Mucosa of descending colon (tissue), 3 donors: ENCODE measurements at regions not wholly inside any gene's neighbourhood (a gene's known extent, or its start where the extent isn't known, plus 50 kb on each side); places are given as distances from the start of the nearest gene placed in this dataset.

Experiments used
- ATAC-seq: fragments of 200-7000 bp; cut with Tn5 transposase; one replicate; pipeline ENCODE4 v1.9.1; 2020; ENCODE audit warnings: mild to moderate bottlenecking, moderate library complexity
- DNase-seq, 3 donors: peaks; one replicate each; pipeline ENCODE4 v3.0.0-alpha.2; 2020
- H3K36me3 ChIP-seq: fragments of 200-600 bp; one replicate; pipeline ENCODE4 v1.8.0; 2021; ENCODE audit warnings: low read depth, mild to moderate bottlenecking
- H3K4me1 ChIP-seq: fragments of 200-600 bp; one replicate; pipeline ENCODE4 v1.8.0; 2021; ENCODE audit warnings: low read depth, mild to moderate bottlenecking
- H3K4me3 ChIP-seq: fragments of 200-600 bp; one replicate; pipeline ENCODE4 v1.8.0; 2021; ENCODE audit warnings: mild to moderate bottlenecking
- H3K9me3 ChIP-seq: fragments of 200-600 bp; one replicate; pipeline ENCODE4 v1.8.0; 2021; ENCODE audit warnings: mild to moderate bottlenecking
- intact Hi-C, 2 donors: fragments of 100-400 bp; cut with DNase I in 1 of 2; cut with micrococcal nuclease in 1 of 2; formaldehyde crosslinking; loops; one replicate each; pipeline versions ENCODE4 v1.11.0 to v1.11.1; 2022; cut with DNase I, micrococcal nuclease
- TF ChIP-seq, protein P1 (sequence below): fragments of 200-600 bp; IDR thresholded peaks from one replicate; pipeline ENCODE4 v1.8.0; 2022; ENCODE audit warnings: antibody characterized with exemption, mild to moderate bottlenecking
- donor health status: DM: no; HTN: no; CAD: no; lungs with moderate emphysema.
- donor health status: DM: no; HTN: no; CAD: no.
- donor health status: DM: no; HTN: yes; CAD: no.

DNA sequence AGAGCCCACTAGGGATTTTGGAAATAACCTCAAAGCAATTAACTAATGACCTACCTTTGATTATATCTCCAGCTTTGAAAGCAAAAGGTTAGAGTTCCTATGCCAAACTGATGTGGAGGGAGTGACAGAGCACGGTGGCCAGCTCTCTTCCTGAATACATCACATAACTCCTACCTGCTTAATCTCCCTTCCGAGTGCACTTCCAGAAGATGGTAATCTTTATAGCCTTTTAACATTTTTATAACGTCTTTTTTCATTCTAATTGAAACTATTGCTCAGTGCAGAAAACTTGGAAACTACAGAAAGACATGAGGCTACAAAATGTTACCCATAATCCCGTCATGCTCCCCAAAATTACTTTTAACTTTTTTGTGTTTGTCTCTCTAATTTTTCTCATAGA, 110.5 kb upstream of the COX10 start:
- DNase-seq: no peak
- TF ChIP-seq, protein P1, sequence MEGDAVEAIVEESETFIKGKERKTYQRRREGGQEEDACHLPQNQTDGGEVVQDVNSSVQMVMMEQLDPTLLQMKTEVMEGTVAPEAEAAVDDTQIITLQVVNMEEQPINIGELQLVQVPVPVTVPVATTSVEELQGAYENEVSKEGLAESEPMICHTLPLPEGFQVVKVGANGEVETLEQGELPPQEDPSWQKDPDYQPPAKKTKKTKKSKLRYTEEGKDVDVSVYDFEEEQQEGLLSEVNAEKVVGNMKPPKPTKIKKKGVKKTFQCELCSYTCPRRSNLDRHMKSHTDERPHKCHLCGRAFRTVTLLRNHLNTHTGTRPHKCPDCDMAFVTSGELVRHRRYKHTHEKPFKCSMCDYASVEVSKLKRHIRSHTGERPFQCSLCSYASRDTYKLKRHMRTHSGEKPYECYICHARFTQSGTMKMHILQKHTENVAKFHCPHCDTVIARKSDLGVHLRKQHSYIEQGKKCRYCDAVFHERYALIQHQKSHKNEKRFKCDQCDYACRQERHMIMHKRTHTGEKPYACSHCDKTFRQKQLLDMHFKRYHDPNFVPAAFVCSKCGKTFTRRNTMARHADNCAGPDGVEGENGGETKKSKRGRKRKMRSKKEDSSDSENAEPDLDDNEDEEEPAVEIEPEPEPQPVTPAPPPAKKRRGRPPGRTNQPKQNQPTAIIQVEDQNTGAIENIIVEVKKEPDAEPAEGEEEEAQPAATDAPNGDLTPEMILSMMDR: no peak
- no peak overlapping the region for H3K4me3 ChIP-seq
- H3K36me3 ChIP-seq: no peaks in the 10 kb centered on the region
- intact Hi-C loops: no loop called here
- ATAC-seq: no peak
- H3K4me1 ChIP-seq: no peaks in the 10 kb centered on the region
- H3K9me3 ChIP-seq: no peaks in the 10 kb centered on the region

DNA sequence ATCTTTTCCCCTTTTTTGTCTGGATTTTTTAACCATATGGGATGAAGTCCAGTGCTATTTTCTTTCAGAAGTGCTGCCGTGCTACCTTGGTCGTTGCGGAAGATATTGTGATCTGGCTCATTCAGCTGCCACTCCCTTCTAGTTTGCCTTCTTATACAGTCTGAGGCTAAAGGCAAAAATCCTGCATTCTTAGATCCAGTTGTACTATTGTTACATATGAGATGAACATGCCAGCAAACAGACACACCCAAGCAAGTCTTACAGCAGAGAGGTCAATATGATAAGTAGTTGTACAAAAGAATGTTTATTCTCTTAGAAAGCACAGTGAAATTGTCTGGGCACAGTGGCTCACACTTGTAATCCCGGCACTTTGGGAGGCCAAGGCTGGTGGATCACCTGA, 108.0 kb upstream of the COX10 start:
- no peak for DNase-seq

DNA sequence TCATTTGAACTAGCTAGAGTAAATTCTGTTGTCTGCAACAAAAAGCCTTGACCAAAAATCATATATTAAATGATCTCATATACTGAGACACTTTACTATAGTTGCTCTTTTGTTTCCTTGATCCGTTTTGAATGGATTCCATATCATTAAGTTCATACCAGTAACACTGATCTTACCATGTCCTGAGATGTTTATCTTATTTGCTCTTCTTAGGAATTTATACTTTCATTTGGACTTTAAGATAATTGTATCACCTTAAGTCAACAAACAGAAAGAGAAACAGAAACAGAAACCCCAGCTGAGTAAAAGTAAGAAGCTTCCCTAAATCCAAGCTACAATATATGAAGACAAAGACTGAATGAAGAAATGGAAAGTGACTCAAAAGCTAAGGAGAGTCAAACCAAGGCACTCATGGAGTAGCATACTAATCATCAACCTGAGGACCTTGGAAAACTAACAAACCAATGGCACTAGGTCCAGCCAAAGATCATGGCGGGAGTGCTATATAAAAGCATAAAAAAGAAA, 106.5 kb upstream of the COX10 start:
- no peaks in the 10 kb centered on the region for H3K9me3 ChIP-seq
- no peaks in the 10 kb centered on the region for H3K36me3 ChIP-seq
- TF ChIP-seq, protein P1: no peak
- no peaks in the 10 kb centered on the region for H3K4me1 ChIP-seq
- DNase-seq: no peak
- intact Hi-C loops: no loop called here
- no peak overlapping the region for H3K4me3 ChIP-seq
- ATAC-seq: no peak

More for the DNA sequence above, 108.0 kb upstream of the COX10 start:
- Histone ChIP-seq H3K36me3 (no peaks in the 10 kb centered on the region), H3K9me3 (no peaks in the 10 kb centered on the region), H3K4me1 (no peaks in the 10 kb centered on the region), H3K4me3 (no peak overlapping the region)
- ATAC-seq: peak; percentile 42
- TF ChIP-seq, protein P1: no peak
- intact Hi-C loops: no loop called here

DNA sequence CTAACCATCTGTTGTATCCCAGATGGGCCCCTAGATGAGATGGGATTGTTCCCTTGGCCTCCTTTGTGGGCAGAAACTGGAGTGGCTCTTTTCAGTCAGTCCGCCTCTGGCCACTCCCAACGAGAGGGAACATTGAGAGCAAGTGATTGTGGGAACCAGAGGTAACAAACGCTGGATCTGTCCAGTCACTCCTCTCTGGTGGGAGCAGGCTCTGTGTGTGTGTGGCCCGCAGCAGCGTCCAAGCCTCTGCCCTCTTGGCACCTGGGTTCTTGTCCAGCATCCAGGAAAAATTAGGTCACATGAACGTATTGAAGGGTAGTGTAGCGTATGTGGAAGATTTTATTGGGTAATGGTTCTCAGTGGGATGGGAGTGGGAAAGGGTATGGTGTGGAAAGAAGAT, 101.9 kb upstream of the COX10 start:
- no peaks in the 10 kb centered on the region for H3K9me3 ChIP-seq
- ATAC-seq (no peak), DNase-seq (no peak)
- H3K36me3 ChIP-seq: no peaks in the 10 kb centered on the region
- no peaks in the 10 kb centered on the region for H3K4me1 ChIP-seq
- no peak overlapping the region for H3K4me3 ChIP-seq
- TF ChIP-seq, protein P1: no peak
- intact Hi-C loops: no loop called here

DNA sequence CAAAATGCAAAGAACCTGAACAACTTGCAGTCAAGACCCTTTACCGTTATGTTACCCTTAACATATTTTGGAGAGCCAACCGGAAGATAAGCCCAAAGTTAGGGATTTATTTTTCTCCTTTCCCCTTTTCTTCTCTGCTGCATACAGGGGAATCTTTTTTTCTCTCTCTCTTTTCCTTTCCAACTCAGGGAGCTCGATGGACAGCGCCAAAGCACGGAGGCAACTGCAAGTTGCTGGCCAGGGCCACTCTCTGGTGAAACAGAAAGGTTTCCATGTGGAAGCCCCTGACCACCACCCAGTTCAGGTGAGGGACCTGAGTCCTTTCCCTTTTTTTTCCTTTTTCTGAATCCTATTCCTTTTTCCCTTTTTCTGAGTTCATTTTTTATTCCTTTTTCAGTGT, 98.8 kb upstream of the COX10 start:
- TF ChIP-seq, protein P1: no peak
- no peak for DNase-seq
- intact Hi-C loops: no loop called here
- H3K4me1 ChIP-seq: no peaks in the 10 kb centered on the region
- ATAC-seq: no peak
- no peaks in the 10 kb centered on the region for H3K36me3 ChIP-seq
- H3K9me3 ChIP-seq: no peaks in the 10 kb centered on the region
- H3K4me3 ChIP-seq: no peak overlapping the region

DNA sequence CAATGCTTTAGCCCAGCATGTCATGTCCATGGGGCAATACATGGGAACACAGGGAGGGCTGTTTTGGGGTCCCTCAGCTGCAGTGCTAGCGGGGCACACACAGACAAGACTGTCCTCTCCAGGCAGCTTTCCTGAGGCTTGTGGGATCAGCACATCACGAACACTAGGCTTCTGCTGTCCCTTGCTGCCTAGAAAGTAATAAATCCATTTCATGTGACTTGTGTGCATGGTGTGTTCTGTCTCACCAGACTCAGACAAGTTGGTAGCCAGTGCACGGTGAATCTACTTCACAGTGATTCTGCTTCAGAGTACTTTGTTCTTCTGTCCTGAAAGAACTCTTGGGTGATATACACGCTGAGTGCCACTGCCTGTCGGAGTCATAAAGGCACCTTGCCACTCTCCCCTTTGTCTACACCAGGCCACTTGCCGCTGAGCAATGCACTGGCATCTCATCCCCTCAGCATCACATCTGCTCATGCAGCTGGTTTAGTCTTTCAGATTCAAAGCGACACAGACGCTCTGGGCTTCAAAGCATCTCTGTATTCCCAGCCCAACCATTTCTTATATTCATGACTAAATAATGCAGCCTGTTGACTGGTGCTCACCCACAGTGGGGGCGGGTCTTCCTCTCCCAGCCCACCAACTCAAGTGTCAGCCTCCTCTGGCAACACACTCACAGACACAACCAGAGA, 95.2 kb upstream of the COX10 start:
- TF ChIP-seq, protein P1: no peak
- no peak overlapping the region for H3K4me3 ChIP-seq
- intact Hi-C loops: no loop called here
- DNase-seq (no peak), ATAC-seq (no peak)
- no peaks in the 10 kb centered on the region for H3K36me3 ChIP-seq
- H3K9me3 ChIP-seq: no peaks in the 10 kb centered on the region
- no peaks in the 10 kb centered on the region for H3K4me1 ChIP-seq
